Eye (tissue), 1 donor: ENCODE measurements at regions not wholly inside any gene's neighbourhood (a gene's known extent, or its start where the extent isn't known, plus 50 kb on each side); places are given as distances from the start of the nearest gene placed in this dataset.

Source experiments
- DNase-seq: peaks from one replicate; pipeline ENCODE4 v3.0.0-alpha.2; 2015

- no peak for DNase-seq
These were observed 122.8 kb upstream of the MTNR1B start for GRCh38 chr11:92846491-92847125.

- DNase-seq: no peak
These were observed 120.9 kb upstream of the MTNR1B start for GRCh38 chr11:92848578-92848977.

GRCh38 chr11:92850296-92850826, 119.1 kb upstream of the MTNR1B start:
- DNase-seq: no peak

GRCh38 chr11:92852229-92852628, 117.2 kb upstream of the MTNR1B start:
- no peak for DNase-seq

- DNase-seq: no peak
These were observed 116.5 kb upstream of the MTNR1B start for GRCh38 chr11:92852946-92853345.

- no peak for DNase-seq
These were observed 115.3 kb upstream of the MTNR1B start for GRCh38 chr11:92854162-92854561.

GRCh38 chr11:92854952-92855351, 114.5 kb upstream of the MTNR1B start:
- DNase-seq: peak; percentile 12

- peak; percentile 18 for DNase-seq
These were observed 113.6 kb upstream of the MTNR1B start for GRCh38 chr11:92855607-92856405.

GRCh38 chr11:92857407-92857806, 112.0 kb upstream of the MTNR1B start:
- DNase-seq: peak; percentile 22

GRCh38 chr11:92859156-92859690, 110.2 kb upstream of the MTNR1B start:
- DNase-seq: peak; percentile 37

GRCh38 chr11:92861634-92862033, 107.8 kb upstream of the MTNR1B start:
- DNase-seq: peak; percentile 49

- no peak for DNase-seq
These were observed 104.1 kb upstream of the MTNR1B start for GRCh38 chr11:92865352-92865751.

GRCh38 chr11:92866679-92867282, 102.7 kb upstream of the MTNR1B start:
- no peak for DNase-seq

GRCh38 chr11:92867913-92868619, 101.4 kb upstream of the MTNR1B start:
- peak; percentile 39 for DNase-seq

- no peak for DNase-seq
These were observed 99.7 kb upstream of the MTNR1B start for GRCh38 chr11:92869716-92870115.

GRCh38 chr11:92870196-92870832, 99.1 kb upstream of the MTNR1B start:
- DNase-seq: no peak

- DNase-seq: no peak
These were observed 95.9 kb upstream of the MTNR1B start for GRCh38 chr11:92873551-92873950.

GRCh38 chr11:92875473-92875872, 94.0 kb upstream of the MTNR1B start:
- no peak for DNase-seq

- DNase-seq: no peak
These were observed 90.4 kb upstream of the MTNR1B start for GRCh38 chr11:92879086-92879485.

- DNase-seq: no peak
These were observed 89.1 kb upstream of the MTNR1B start for GRCh38 chr11:92880381-92880780.

GRCh38 chr11:92881940-92882450, 87.5 kb upstream of the MTNR1B start:
- DNase-seq: no peak
